ENCODE measurements at regions not wholly inside any gene's neighbourhood (a gene's known extent, or its start where the extent isn't known, plus 50 kb on each side); places are given as distances from the start of the nearest gene placed in this dataset.

DNA sequence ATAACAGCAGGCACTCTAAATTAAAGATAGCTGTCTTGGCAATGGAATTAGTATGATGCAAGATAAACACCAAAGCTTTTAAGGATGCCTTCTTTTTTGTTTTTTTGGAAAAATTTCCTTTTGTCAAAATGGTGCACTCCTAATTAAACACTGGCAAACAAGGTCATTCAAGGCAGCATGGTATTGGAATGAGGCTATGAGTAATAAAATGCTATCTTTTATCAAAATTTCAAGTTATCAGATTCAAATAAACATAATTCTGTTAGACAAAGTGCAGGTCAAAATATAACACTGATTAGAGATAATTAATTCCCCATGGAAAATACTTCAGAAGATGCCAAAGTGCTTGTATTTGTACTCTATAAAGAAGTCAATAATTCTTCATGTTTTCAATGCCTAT is 514.1 kb downstream of the TENT5A start:
- no peak for TF ChIP-seq EZH2phosphoT487 (IDR thresholded peaks at IDR 0.05; ENCODE audit: low read depth, severe bottlenecking, unreplicated experiment)
- no peak for TF ChIP-seq CTCF (IDR thresholded peaks at IDR 0.05; ENCODE audit: poor library complexity)

Measured in hepatocyte (in vitro differentiated cells).